Activated B cell treated with CpG ODN at 0.5 μM for 24 hours (primary cell): ENCODE measurements at regions not wholly inside any gene's neighbourhood (a gene's known extent, or its start where the extent isn't known, plus 50 kb on each side); places are given as distances from the start of the nearest gene placed in this dataset.

Experiments used
- ATAC-seq: fragments of 200-7000 bp; cut with Tn5 transposase; one replicate; pipeline ENCODE4 v1.10.0; 2021; ENCODE audit warnings: low read depth, mild to moderate bottlenecking, moderate library complexity
- CTCF ChIA-PET: fragments of 350-600 bp; sonication (Branson Sonifier 250); formaldehyde crosslinking; loops from one replicate; lab custom pipeline; 2021; ENCODE audit warnings: antibody characterized with exemption; lab: Charles Lee
- POLR2A ChIA-PET: fragments of 350-600 bp; sonication (Branson Sonifier 250); formaldehyde crosslinking; loops from one replicate; lab custom pipeline; 2021; ENCODE audit warnings: antibody characterized with exemption; lab: Charles Lee
- DNase-seq: peaks from one replicate; pipeline ENCODE4 v3.0.0; 2022
- H3K27ac Mint-ChIP-seq: one replicate; pipeline ENCODE4 v1.8.0; 2020; ENCODE audit warnings: mixed read lengths
- H3K27me3 Mint-ChIP-seq: one replicate; pipeline ENCODE4 v1.8.0; 2021; ENCODE audit warnings: mixed read lengths
- H3K36me3 Mint-ChIP-seq: one replicate; pipeline ENCODE4 v1.8.0; 2021; ENCODE audit warnings: low read depth, mixed read lengths
- H3K4me1 Mint-ChIP-seq: one replicate; pipeline ENCODE4 v1.8.0; 2021; ENCODE audit warnings: mixed read lengths
- H3K4me3 Mint-ChIP-seq: one replicate; pipeline ENCODE4 v1.8.0; 2020; ENCODE audit warnings: mild to moderate bottlenecking, mixed read lengths
- H3K9me3 Mint-ChIP-seq: one replicate; pipeline ENCODE4 v1.8.0; 2020; ENCODE audit warnings: mixed read lengths
- CTCF ChIP-seq: fragments of 200-600 bp; IDR thresholded peaks from one replicate; pipeline ENCODE4 v1.8.0; 2022; ENCODE audit warnings: antibody characterized with exemption, mild to moderate bottlenecking
- intact Hi-C: fragments of 100-400 bp; cut with micrococcal nuclease; formaldehyde crosslinking; loops from one replicate; pipeline ENCODE4 v1.15.1; 2024

- H3K9me3 Mint-ChIP-seq, result peaks cover 2% of the 10 kb centered on the region
- no peak overlapping the region for H3K4me3 Mint-ChIP-seq
- POLR2A ChIA-PET, result no interaction called here
- intact Hi-C loops, result no loop called here
- H3K27me3 Mint-ChIP-seq, result peaks cover 30% of the 10 kb centered on the region
- CTCF ChIA-PET, result no interaction called here
- H3K27ac Mint-ChIP-seq, result no peak overlapping the region
- ATAC-seq, result no peak
- no peaks in the 10 kb centered on the region for H3K36me3 Mint-ChIP-seq
- no peak for DNase-seq
- no peak for TF ChIP-seq CTCF
- peaks cover 23% of the 10 kb centered on the region for H3K4me1 Mint-ChIP-seq
Observed at GRCh38 chr10:14405076-14406065, 74.6 kb upstream of the FRMD4A start.

GRCh38 chr10:14403881-14404623 lies 73.3 kb upstream of the FRMD4A start:
- H3K4me3 Mint-ChIP-seq, result no peak overlapping the region
- intact Hi-C loops, result no loop called here
- ChIA-PET CTCF (no interaction called here), POLR2A (no interaction called here)
- ATAC-seq, result no peak
- H3K27ac Mint-ChIP-seq, result no peak overlapping the region
- no peaks in the 10 kb centered on the region for H3K36me3 Mint-ChIP-seq
- TF ChIP-seq CTCF, result no peak
- peaks cover 37% of the 10 kb centered on the region for H3K27me3 Mint-ChIP-seq
- DNase-seq, result no peak
- no peaks in the 10 kb centered on the region for H3K9me3 Mint-ChIP-seq
- H3K4me1 Mint-ChIP-seq, result peaks cover 10% of the 10 kb centered on the region

GRCh38 chr10:14403359-14403758 lies 72.6 kb upstream of the FRMD4A start:
- DNase-seq, result no peak
- Mint-ChIP-seq H3K4me3 (no peak overlapping the region), H3K9me3 (no peaks in the 10 kb centered on the region), H3K36me3 (no peaks in the 10 kb centered on the region), H3K4me1 (peaks cover 9% of the 10 kb centered on the region), H3K27ac (no peak overlapping the region), H3K27me3 (peaks cover 40% of the 10 kb centered on the region)
- ATAC-seq, result no peak
- ChIA-PET POLR2A (no interaction called here), CTCF (no interaction called here)
- TF ChIP-seq CTCF, result no peak
- intact Hi-C loops, result no loop called here

- POLR2A ChIA-PET, result no interaction called here
- no peak overlapping the region for H3K4me3 Mint-ChIP-seq
- intact Hi-C loops, result no loop called here
- ATAC-seq, result no peak
- no peak for DNase-seq
- no peak for TF ChIP-seq CTCF
- CTCF ChIA-PET, result interaction anchor here (0.7 kb wide), 1 partner anchor 35 kb away, joined by 3 read pairs; no protein-coding TSS in a partner anchor
- no peaks in the 10 kb centered on the region for H3K4me1 Mint-ChIP-seq
- H3K36me3 Mint-ChIP-seq, result no peaks in the 10 kb centered on the region
- peaks cover 3% of the 10 kb centered on the region for H3K9me3 Mint-ChIP-seq
- peaks cover 19% of the 10 kb centered on the region for H3K27me3 Mint-ChIP-seq
- H3K27ac Mint-ChIP-seq, result no peak overlapping the region
Observed at GRCh38 chr10:14399641-14400040, 68.9 kb upstream of the FRMD4A start.

GRCh38 chr10:14397066-14397465 lies 66.3 kb upstream of the FRMD4A start:
- H3K4me3 Mint-ChIP-seq, result no peak overlapping the region
- DNase-seq, result no peak
- intact Hi-C loops, result no loop called here
- no peaks in the 10 kb centered on the region for H3K4me1 Mint-ChIP-seq
- CTCF ChIA-PET, result interaction anchor here (0.6 kb wide), 1 partner anchor 1220 kb away, joined by 3 read pairs; no protein-coding TSS in a partner anchor
- no peaks in the 10 kb centered on the region for H3K36me3 Mint-ChIP-seq
- ATAC-seq, result no peak
- peaks cover 7% of the 10 kb centered on the region for H3K9me3 Mint-ChIP-seq
- POLR2A ChIA-PET, result no interaction called here
- no peak overlapping the region for H3K27ac Mint-ChIP-seq
- TF ChIP-seq CTCF, result no peak
- H3K27me3 Mint-ChIP-seq, result peaks cover 21% of the 10 kb centered on the region
